Gastroesophageal sphincter (tissue), 3 donors: ENCODE measurements at regions not wholly inside any gene's neighbourhood (a gene's known extent, or its start where the extent isn't known, plus 50 kb on each side); places are given as distances from the start of the nearest gene placed in this dataset.

ENCODE experiments used
- CTCF ChIP-seq, 4 experiments: fragments of 200-600 bp in 2 of 4; fragments of 450-650 bp in 2 of 4; sonication (generic) in 1 of 4; IDR thresholded peaks; one replicate each; pipeline ENCODE4 v1.5.1; 2017 to 2019; ENCODE audit warnings: antibody characterized with exemption in 4 of 4, mild to moderate bottlenecking in 2 of 4, moderate library complexity in 2 of 4
- EP300 ChIP-seq: sonication (generic); formaldehyde crosslinking; IDR thresholded peaks from one replicate; pipeline ENCODE4 v1.6.1; 2017; ENCODE audit warnings: antibody characterized with exemption, mild to moderate bottlenecking
- POLR2A ChIP-seq, 2 donors: fragments of 450-650 bp; IDR thresholded peaks; one replicate each; pipeline ENCODE4 v1.6.1; 2017; ENCODE audit warnings: antibody characterized with exemption in 2 of 2, mild to moderate bottlenecking in 2 of 2, moderate library complexity in 1 of 2

- TF ChIP-seq CTCF (IDR thresholded peaks at IDR 0.05) (no peak), EP300 (no peak), POLR2A (IDR thresholded peaks at IDR 0.05) (no peak)
Measured at GRCh38 chr10:4355350-4355749, 470.7 kb upstream of the AKR1E2 start.
